Endodermal cell (in vitro differentiated cells): ENCODE measurements at regions not wholly inside any gene's neighbourhood (a gene's known extent, or its start where the extent isn't known, plus 50 kb on each side); places are given as distances from the start of the nearest gene placed in this dataset.
"Not testable (repeated sequence)": the region's sequence is repeated elsewhere in the genome, so short reads cannot be mapped to it uniquely, and the experiment has no call there.

ENCODE experiments used
- DNase-seq: peaks from one replicate; pipeline ENCODE4 v3.0.0-alpha.2; 2017
- H3K27ac ChIP-seq: 2 replicates; pipeline ENCODE4 v1.5.1; 2013; ENCODE audit warnings: mild to moderate bottlenecking, low read depth, low read length, moderate library complexity
- H3K27me3 ChIP-seq: 2 replicates; pipeline ENCODE4 v1.6.1; 2013; ENCODE audit warnings: mild to moderate bottlenecking, low read length, moderate library complexity; ENCODE audit not compliant: insufficient read depth, control insufficient read depth, poor library complexity, severe bottlenecking
- H3K36me3 ChIP-seq: 2 replicates; pipeline ENCODE4 v1.7.0; 2013; ENCODE audit warnings: mild to moderate bottlenecking, low read length, moderate library complexity; ENCODE audit not compliant: control insufficient read depth, insufficient read depth
- H3K4me1 ChIP-seq: one replicate; pipeline ENCODE4 v1.7.0; 2013; ENCODE audit warnings: low read length; ENCODE audit not compliant: control insufficient read depth, insufficient read depth
- H3K4me3 ChIP-seq: 2 replicates; pipeline ENCODE4 v1.5.1; 2013; ENCODE audit warnings: mild to moderate bottlenecking, low read length, moderate library complexity
- H3K9ac ChIP-seq: 2 replicates; pipeline ENCODE4 v1.6.1; 2013; ENCODE audit warnings: mild to moderate bottlenecking, low read length, moderate library complexity; ENCODE audit not compliant: poor library complexity, severe bottlenecking; ENCODE audit errors: extremely low read depth
- H3K9me3 ChIP-seq: 2 replicates; pipeline ENCODE4 v1.6.1; 2013; ENCODE audit warnings: mild to moderate bottlenecking, low read length, moderate library complexity; ENCODE audit not compliant: control insufficient read depth
- H3K27ac Mint-ChIP-seq: 2 replicates; pipeline ENCODE4 v1.8.0; 2020; ENCODE audit warnings: mixed read lengths
- H3K27me3 Mint-ChIP-seq: 2 replicates; pipeline ENCODE4 v1.8.0; 2021; ENCODE audit warnings: mild to moderate bottlenecking, mixed read lengths; ENCODE audit not compliant: insufficient read depth
- H3K36me3 Mint-ChIP-seq: 2 replicates; pipeline ENCODE4 v1.8.0; 2020; ENCODE audit warnings: low read depth, mixed read lengths
- H3K4me1 Mint-ChIP-seq: 2 replicates; pipeline ENCODE4 v1.8.0; 2020; ENCODE audit warnings: mixed read lengths
- H3K4me3 Mint-ChIP-seq: 2 replicates; pipeline ENCODE4 v1.8.0; 2020; ENCODE audit warnings: mild to moderate bottlenecking, moderate library complexity, mixed read lengths
- H3K9me3 Mint-ChIP-seq: 2 replicates; pipeline ENCODE4 v1.8.0; 2020; ENCODE audit warnings: mild to moderate bottlenecking, mixed read lengths
- CTCF ChIP-seq: fragments of 200-600 bp; sonication (generic); conservative IDR thresholded peaks from 2 replicates; pipeline ENCODE4 v1.5.0; 2021; ENCODE audit warnings: antibody characterized with exemption, mild to moderate bottlenecking
- WGBS, 2 experiments: methylation state at CpG; one replicate each; pipeline versions ENCODE4 v1.1.5 to v1.1.7; 2013; ENCODE audit warnings: missing lambda C conversion rate in 2 of 2, mixed read lengths in 1 of 2; ENCODE audit not compliant: insufficient coverage in 1 of 2, insufficient read length in 1 of 2; 5-methylcytosine and 5-hydroxymethylcytosine counted together

DNA sequence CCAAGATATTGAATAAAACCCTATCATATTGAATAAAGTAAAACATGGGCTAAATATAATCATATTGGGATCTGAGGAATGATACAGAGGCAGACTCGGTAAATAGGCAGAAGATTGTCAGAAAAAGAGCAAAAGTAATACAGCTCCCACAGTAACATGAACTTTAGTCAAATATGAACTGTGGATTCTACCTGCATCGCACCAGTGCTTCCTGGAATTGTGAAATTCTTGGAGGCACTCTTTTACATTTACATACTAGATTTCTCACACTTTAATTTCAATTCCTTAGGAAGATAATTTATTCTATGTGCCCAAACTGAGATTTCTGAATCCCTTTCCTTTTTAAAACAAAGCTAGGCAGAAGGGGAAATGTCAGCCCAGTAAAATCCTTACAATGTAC is 325.1 kb upstream of the SLC39A10 start:
- 90 to 91% methylated on average over 2 of the region's 2 CpGs for WGBS, 2 experiments
- Histone ChIP-seq H3K36me3 (no peaks in the 10 kb centered on the region), H3K4me1 (no peaks in the 10 kb centered on the region), H3K4me3 (no peak overlapping the region), H3K9me3 (no peaks in the 10 kb centered on the region), H3K27ac (no peak overlapping the region), H3K9ac (no peak overlapping the region), H3K27me3 (no peaks in the 10 kb centered on the region)
- no peak for TF ChIP-seq CTCF
- Mint-ChIP-seq H3K36me3 (no peaks in the 10 kb centered on the region), H3K9me3 (peaks cover 3% of the 10 kb centered on the region), H3K4me1 (no peaks in the 10 kb centered on the region), H3K27ac (no peak overlapping the region), H3K27me3 (peaks cover 2% of the 10 kb centered on the region), H3K4me3 (no peak overlapping the region)
- DNase-seq: no peak

DNA sequence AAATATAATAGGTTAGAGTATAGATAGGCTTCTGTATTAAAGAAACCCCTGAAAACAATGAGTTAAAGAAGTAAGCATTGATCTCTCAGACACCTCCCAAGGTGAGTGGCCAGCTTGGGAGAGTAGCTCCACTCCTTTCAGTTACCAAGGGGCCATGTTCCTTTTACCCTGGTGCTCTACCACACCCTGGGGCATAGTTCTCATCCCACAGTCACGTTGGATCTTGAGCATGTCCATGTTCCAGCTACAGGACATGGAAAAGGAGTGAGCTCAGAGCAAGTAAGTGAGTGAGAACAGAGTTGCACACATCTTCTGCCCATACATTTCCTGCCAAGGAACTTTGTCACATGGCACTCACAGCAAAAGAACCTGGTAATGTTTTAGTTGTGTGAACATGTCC is 325.9 kb upstream of the SLC39A10 start:
- Mint-ChIP-seq H3K27ac (no peak overlapping the region), H3K4me1 (no peaks in the 10 kb centered on the region), H3K9me3 (peaks cover 3% of the 10 kb centered on the region), H3K4me3 (no peak overlapping the region), H3K27me3 (peaks cover 2% of the 10 kb centered on the region), H3K36me3 (no peaks in the 10 kb centered on the region)
- Histone ChIP-seq H3K9me3 (no peaks in the 10 kb centered on the region), H3K27ac (no peak overlapping the region), H3K9ac (no peak overlapping the region), H3K36me3 (no peaks in the 10 kb centered on the region), H3K4me3 (no peak overlapping the region), H3K4me1 (no peaks in the 10 kb centered on the region), H3K27me3 (no peaks in the 10 kb centered on the region)
- no peak for TF ChIP-seq CTCF
- WGBS, 2 experiments: 87% methylated on average over 1 of the region's 1 CpG; no CpG with 5 or more reads in 1 of the 2 experiments
- DNase-seq: no peak

DNA sequence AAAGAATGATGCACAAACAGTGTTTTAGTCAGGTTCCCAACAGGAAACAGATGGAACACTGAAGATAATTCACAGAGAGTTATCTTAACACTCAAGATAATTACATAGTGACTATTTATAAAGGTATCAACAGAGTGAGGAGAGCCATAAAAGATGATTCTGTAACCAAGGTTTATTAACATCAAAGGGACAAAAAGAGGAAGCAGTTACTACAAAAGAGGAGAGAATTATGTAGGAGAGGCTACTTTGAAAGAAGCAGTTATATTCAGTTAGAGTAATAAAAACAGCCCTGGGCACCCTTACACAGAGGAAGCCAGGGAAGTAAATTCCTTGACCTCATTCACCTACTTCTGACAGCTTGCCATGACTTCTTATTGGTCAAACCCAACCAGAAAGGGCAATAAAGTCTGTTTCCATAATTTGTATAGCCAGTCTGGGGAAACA is 326.5 kb upstream of the SLC39A10 start:
- peaks cover 2% of the 10 kb centered on the region for H3K27me3 Mint-ChIP-seq
- no peaks in the 10 kb centered on the region for H3K36me3 Mint-ChIP-seq
- no peak for TF ChIP-seq CTCF
- Histone ChIP-seq H3K27me3 (no peaks in the 10 kb centered on the region), H3K4me1 (no peaks in the 10 kb centered on the region), H3K36me3 (no peaks in the 10 kb centered on the region), H3K4me3 (no peak overlapping the region), H3K9ac (no peak overlapping the region), H3K9me3 (no peaks in the 10 kb centered on the region), H3K27ac (no peak overlapping the region)
- H3K4me1 Mint-ChIP-seq: no peaks in the 10 kb centered on the region
- H3K9me3 Mint-ChIP-seq: peaks cover 3% of the 10 kb centered on the region
- DNase-seq: no peak
- H3K27ac Mint-ChIP-seq: no peak overlapping the region
- H3K4me3 Mint-ChIP-seq: no peak overlapping the region

DNA sequence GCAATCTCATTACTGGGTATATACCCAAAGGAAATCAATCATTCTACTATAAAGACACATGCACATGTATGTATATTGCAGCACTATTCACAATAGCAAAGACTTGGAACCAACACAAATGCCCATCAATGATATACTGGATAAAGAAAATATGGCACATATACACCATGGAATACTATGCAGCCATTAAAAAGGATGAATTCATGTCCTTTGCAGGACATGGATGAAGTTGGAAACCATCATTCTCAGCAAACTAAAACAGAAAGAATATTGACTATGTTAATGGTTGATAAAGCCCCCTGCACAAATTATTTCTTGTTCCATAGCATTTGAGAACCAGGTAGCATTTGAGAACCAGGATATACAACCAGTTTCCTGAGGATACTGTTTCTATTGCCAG is 327.2 kb upstream of the SLC39A10 start:
- H3K27ac Mint-ChIP-seq, H3K27me3 ChIP-seq, H3K4me3 ChIP-seq, H3K36me3 ChIP-seq, DNase-seq, H3K36me3 Mint-ChIP-seq, H3K9ac ChIP-seq, H3K4me3 Mint-ChIP-seq, H3K9me3 ChIP-seq, H3K9me3 Mint-ChIP-seq, H3K4me1 Mint-ChIP-seq, H3K27ac ChIP-seq, H3K27me3 Mint-ChIP-seq, H3K4me1 ChIP-seq: not testable (repeated sequence)
